ENCODE measurements at regions not wholly inside any gene's neighbourhood (a gene's known extent, or its start where the extent isn't known, plus 50 kb on each side); places are given as distances from the start of the nearest gene placed in this dataset.

- no peak for TF ChIP-seq NFIC (IDR thresholded peaks at IDR 0.05)
- TF ChIP-seq YY1 (IDR thresholded peaks at IDR 0.05; ENCODE audit: low read depth), result no peak
- TF ChIP-seq TAF1 (IDR thresholded peaks at IDR 0.05; ENCODE audit: low read depth), result no peak
- no peak for TF ChIP-seq REST (IDR thresholded peaks at IDR 0.05; ENCODE audit: low read depth)
- TF ChIP-seq EP300 (IDR thresholded peaks at IDR 0.05; ENCODE audit: borderline replicate concordance), result no peak
- no peak for TF ChIP-seq CREB1 (IDR thresholded peaks at IDR 0.05; ENCODE audit: low read depth)
- no peak for TF ChIP-seq CEBPB (IDR thresholded peaks at IDR 0.05)
- no peak for TF ChIP-seq RAD21 (IDR thresholded peaks at IDR 0.05; ENCODE audit: low read depth)
- no peak for TF ChIP-seq MAX (IDR thresholded peaks at IDR 0.05)
- TF ChIP-seq ZBTB7A (IDR thresholded peaks at IDR 0.05; ENCODE audit: low read depth), result no peak
Measured at GRCh38 chr4:186832906-186833305, 109.2 kb upstream of the FAT1 start.

Data from Ishikawa (cell line).